GM18508 (cell line): ENCODE measurements at regions not wholly inside any gene's neighbourhood (a gene's known extent, or its start where the extent isn't known, plus 50 kb on each side); places are given as distances from the start of the nearest gene placed in this dataset.

Source experiments
- ATAC-seq: cut with Tn5 transposase; IDR thresholded peaks from one replicate; pipeline ENCODE4 v1.9.1; 2021; ENCODE audit warnings: moderate number of reproducible peaks; ENCODE audit not compliant: insufficient read depth, unreplicated experiment

- ATAC-seq: no peak
Measured at GRCh38 chr4:10212901-10213300, 96.3 kb upstream of the WDR1 start.

- ATAC-seq: no peak
Measured at GRCh38 chr4:10212400-10212799, 95.8 kb upstream of the WDR1 start.

- ATAC-seq: no peak
Measured at GRCh38 chr4:10207116-10207515, 90.5 kb upstream of the WDR1 start.

- no peak for ATAC-seq
Measured at GRCh38 chr4:10205223-10205622, 88.6 kb upstream of the WDR1 start.

- ATAC-seq: no peak
Measured at GRCh38 chr4:10204401-10205058, 87.9 kb upstream of the WDR1 start.

GRCh38 chr4:10203851-10204250, 87.3 kb upstream of the WDR1 start:
- no peak for ATAC-seq

GRCh38 chr4:10201381-10202223, 85.0 kb upstream of the WDR1 start:
- ATAC-seq: no peak

GRCh38 chr4:10200869-10201268, 84.3 kb upstream of the WDR1 start:
- no peak for ATAC-seq

GRCh38 chr4:10198365-10198764, 81.8 kb upstream of the WDR1 start:
- no peak for ATAC-seq

- ATAC-seq: no peak
Measured at GRCh38 chr4:10197952-10198351, 81.4 kb upstream of the WDR1 start.

GRCh38 chr4:10196191-10196590, 79.6 kb upstream of the WDR1 start:
- no peak for ATAC-seq

- no peak for ATAC-seq
Measured at GRCh38 chr4:10192331-10192730, 75.7 kb upstream of the WDR1 start.

GRCh38 chr4:10188400-10189004, 71.9 kb upstream of the WDR1 start:
- ATAC-seq: no peak

GRCh38 chr4:10186228-10187214, 69.9 kb upstream of the WDR1 start:
- ATAC-seq: no peak

- no peak for ATAC-seq
Measured at GRCh38 chr4:10185518-10186227, 69.1 kb upstream of the WDR1 start.

- no peak for ATAC-seq
Measured at GRCh38 chr4:10184501-10184938, 67.9 kb upstream of the WDR1 start.

GRCh38 chr4:10184041-10184440, 67.4 kb upstream of the WDR1 start:
- no peak for ATAC-seq

- ATAC-seq: no peak
Measured at GRCh38 chr4:10183462-10183861, 66.9 kb upstream of the WDR1 start.
